Prostate gland (tissue), 2 donors: ENCODE measurements at regions not wholly inside any gene's neighbourhood (a gene's known extent, or its start where the extent isn't known, plus 50 kb on each side); places are given as distances from the start of the nearest gene placed in this dataset.

Experiments
- POLR2A ChIP-seq: fragments of 450-650 bp; IDR thresholded peaks from one replicate; pipeline ENCODE4 v1.6.1; 2016; ENCODE audit warnings: antibody characterized with exemption, mild to moderate bottlenecking
- TF ChIP-seq, protein P1 (sequence below), 4 experiments: fragments of 200-600 bp in 2 of 4; fragments of 450-650 bp in 2 of 4; sonication (generic) in 2 of 4; IDR thresholded peaks; 1 replicate in 3 of 4; 2 replicates in 1 of 4; pipeline ENCODE4 v1.5.1; 2016 to 2019; ENCODE audit warnings: antibody characterized with exemption in 4 of 4, mild to moderate bottlenecking in 2 of 4, moderate library complexity in 2 of 4

DNA sequence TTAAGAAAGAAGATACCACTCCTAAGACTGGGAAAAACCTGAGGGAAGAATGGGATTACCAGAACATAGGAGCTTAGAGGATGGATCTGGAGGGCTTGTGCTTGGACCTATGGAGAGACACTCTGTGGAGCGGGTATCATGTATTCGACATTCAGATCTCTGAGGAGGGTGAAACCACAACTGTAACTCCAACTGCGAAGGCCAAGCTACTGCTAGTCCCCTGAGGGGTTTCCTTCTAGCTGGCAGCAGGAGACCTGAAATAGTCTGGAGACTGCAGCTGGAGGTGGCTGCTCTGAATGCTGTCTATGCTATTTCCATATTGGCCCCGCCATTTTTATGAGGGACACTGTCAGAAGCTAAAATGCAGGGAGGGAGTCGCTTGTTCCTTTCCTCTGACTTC, 462.3 kb downstream of the PTPRC start:
- no peak for TF ChIP-seq POLR2A
- TF ChIP-seq, protein P1, sequence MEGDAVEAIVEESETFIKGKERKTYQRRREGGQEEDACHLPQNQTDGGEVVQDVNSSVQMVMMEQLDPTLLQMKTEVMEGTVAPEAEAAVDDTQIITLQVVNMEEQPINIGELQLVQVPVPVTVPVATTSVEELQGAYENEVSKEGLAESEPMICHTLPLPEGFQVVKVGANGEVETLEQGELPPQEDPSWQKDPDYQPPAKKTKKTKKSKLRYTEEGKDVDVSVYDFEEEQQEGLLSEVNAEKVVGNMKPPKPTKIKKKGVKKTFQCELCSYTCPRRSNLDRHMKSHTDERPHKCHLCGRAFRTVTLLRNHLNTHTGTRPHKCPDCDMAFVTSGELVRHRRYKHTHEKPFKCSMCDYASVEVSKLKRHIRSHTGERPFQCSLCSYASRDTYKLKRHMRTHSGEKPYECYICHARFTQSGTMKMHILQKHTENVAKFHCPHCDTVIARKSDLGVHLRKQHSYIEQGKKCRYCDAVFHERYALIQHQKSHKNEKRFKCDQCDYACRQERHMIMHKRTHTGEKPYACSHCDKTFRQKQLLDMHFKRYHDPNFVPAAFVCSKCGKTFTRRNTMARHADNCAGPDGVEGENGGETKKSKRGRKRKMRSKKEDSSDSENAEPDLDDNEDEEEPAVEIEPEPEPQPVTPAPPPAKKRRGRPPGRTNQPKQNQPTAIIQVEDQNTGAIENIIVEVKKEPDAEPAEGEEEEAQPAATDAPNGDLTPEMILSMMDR (IDR thresholded peaks at IDR 0.05), result no peak
